ENCODE measurements at regions not wholly inside any gene's neighbourhood (a gene's known extent, or its start where the extent isn't known, plus 50 kb on each side); places are given as distances from the start of the nearest gene placed in this dataset.

DNA sequence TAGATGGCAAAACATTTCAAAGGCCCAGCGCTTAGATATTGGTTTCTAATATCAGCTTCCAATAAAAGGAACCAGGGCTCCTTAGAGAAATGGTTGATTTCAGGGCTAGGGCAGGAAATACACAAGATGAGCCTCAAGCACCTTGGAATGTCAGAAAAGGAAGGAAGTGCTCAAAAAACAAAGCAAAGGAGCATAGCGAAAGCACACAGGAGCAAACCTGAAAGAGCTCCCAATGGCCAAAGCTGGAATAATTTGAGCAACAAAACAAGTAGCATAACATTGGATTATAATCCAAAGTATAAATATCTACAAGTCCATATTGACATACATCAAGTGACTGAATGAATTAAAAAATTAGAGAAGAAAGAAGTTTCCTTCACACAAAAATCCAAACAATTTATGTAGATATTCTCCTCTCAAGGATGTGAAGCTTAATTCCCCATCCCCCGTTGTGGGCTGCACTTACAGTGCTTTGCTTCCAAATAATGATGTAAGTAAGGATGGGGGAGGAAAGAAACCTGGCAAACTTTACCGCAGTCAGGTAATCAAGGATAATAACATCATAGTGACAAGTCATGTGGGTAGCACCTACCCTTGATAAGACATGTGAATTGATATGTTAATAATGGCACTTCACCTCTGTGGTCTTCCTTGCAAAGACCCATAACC is 132.9 kb upstream of the DST start:
- TF ChIP-seq, protein P1, sequence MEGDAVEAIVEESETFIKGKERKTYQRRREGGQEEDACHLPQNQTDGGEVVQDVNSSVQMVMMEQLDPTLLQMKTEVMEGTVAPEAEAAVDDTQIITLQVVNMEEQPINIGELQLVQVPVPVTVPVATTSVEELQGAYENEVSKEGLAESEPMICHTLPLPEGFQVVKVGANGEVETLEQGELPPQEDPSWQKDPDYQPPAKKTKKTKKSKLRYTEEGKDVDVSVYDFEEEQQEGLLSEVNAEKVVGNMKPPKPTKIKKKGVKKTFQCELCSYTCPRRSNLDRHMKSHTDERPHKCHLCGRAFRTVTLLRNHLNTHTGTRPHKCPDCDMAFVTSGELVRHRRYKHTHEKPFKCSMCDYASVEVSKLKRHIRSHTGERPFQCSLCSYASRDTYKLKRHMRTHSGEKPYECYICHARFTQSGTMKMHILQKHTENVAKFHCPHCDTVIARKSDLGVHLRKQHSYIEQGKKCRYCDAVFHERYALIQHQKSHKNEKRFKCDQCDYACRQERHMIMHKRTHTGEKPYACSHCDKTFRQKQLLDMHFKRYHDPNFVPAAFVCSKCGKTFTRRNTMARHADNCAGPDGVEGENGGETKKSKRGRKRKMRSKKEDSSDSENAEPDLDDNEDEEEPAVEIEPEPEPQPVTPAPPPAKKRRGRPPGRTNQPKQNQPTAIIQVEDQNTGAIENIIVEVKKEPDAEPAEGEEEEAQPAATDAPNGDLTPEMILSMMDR (IDR thresholded peaks at IDR 0.05), result no peak

DNA sequence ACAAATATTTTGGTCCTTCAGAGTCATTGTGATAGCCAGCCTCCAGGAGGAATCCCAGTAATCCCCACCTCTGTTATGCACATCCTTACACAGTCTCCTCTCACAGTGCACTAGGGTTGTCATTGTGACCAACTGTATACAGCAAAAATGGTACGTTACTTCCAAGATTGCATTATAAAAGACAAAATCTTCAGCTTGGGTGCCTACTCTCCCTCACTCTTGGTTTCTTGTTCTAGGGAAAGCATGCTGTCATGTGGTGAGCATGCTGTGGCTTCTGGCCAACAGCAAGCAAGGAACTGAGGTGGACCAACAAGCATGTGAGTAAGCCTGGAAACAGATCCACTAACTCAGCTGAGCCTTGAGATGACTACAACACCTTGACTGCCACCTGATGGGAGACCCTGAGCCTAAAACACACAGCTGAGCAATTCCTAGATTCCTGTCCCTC is 130.1 kb upstream of the DST start:
- TF ChIP-seq, protein P1 (IDR thresholded peaks at IDR 0.05), result no peak

- TF ChIP-seq, protein P1 (IDR thresholded peaks at IDR 0.05), result no peak
Measured at GRCh38 chr6:56771929-56772607, 129.4 kb upstream of the DST start.

DNA sequence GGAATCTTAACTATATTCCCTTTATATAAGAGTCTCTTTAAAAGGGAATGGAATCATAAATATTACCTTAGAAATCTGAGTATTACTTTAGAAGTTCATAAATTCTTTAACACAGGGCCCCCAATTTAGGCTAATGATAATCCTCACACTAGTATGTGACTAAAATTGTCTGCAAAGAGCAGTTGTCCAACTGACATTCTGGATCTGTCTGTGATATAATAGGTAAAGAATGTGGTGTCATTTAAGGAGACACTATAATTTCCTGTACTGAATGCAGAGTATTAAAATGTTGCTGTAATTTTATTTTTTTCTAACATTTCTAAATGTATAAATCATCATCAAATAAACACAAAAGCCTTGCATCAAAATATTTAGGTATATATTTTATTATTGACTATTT is 128.5 kb upstream of the DST start:
- TF ChIP-seq, protein P1 (IDR thresholded peaks at IDR 0.05), result no peak

GRCh38 chr6:56770011-56770520 is 127.4 kb upstream of the DST start:
- TF ChIP-seq, protein P1 (IDR thresholded peaks at IDR 0.05), result no peak

DNA sequence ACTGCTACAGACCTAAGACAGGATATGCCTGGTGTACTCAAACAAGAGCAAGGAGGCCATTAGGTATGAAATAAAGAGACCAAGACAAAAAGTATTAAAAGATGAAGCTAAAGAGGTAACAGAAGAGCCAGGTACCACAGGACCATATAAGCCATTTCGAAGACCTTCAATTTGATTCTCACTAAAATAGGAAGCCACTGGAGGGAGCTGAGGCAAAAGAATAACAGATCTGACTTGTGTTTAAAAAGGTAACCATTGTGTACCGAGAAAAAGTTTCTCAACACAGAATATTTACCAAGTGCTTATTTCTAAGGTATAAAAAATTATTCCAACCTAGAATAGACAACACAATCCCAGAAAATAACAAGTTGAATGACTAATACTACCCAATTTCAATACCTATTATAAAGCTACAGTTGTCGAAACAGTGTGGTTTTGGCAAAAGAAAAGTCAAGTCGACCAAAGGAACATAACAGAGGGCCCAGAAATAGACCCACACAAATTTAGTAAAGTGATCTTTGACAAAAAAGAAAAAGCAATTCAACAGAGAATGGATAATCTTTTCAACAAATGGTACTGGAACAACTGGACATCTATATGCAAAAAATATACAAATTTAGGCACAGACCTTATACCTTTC is 125.3 kb upstream of the DST start:
- TF ChIP-seq, protein P1 (IDR thresholded peaks at IDR 0.05), result peak; percentile 19; the same call in 1 of the 2 replicates

DNA sequence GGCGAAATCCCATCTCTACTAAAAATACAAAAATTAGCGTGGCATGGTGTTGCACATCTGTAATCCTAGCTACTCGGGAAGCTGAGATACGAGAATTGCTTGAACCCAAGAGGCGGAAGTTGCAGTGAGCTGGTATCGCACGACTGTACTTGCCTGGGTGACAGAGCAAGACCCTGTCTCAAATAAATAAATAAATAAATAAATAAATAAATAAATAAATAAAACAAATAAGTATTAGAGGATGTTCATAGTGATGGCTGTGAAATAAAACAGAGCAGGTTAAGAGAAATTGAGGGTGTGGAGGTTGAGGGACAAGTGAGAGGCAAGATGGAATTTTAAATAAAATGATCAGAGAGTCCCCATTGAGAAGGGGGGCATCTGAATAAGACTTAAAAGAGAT is 124.7 kb upstream of the DST start:
- TF ChIP-seq, protein P1 (IDR thresholded peaks at IDR 0.05), result no peak
